Activated naive CD8-positive, alpha-beta T cell treated with anti-CD3 and anti-CD28 coated beads, Interleukin-2, amount 10 ng/mL, durations not matched to agents 7 days and 5 days (primary cell): ENCODE measurements at regions not wholly inside any gene's neighbourhood (a gene's known extent, or its start where the extent isn't known, plus 50 kb on each side); places are given as distances from the start of the nearest gene placed in this dataset.

Experiments used
- ATAC-seq: fragments of 150-1000 bp; cut with Tn5 transposase; one replicate; pipeline ENCODE4 v1.10.0; 2021; ENCODE audit warnings: low read depth, moderate library complexity
- POLR2A ChIA-PET: fragments of 350-600 bp; sonication (Branson Sonifier 250); formaldehyde crosslinking; loops from one replicate; lab custom pipeline; 2021; ENCODE audit warnings: antibody characterized with exemption; lab: Charles Lee
- DNase-seq: peaks from one replicate; pipeline ENCODE4 v3.0.0; 2021
- H3K27ac Mint-ChIP-seq: one replicate; pipeline ENCODE4 v1.8.0; 2022; ENCODE audit warnings: mild to moderate bottlenecking, mixed read lengths
- H3K27me3 Mint-ChIP-seq: one replicate; pipeline ENCODE4 v1.8.0; 2022; ENCODE audit warnings: mild to moderate bottlenecking, moderate library complexity, mixed read lengths
- H3K36me3 Mint-ChIP-seq: one replicate; pipeline ENCODE4 v1.8.0; 2021; ENCODE audit warnings: mild to moderate bottlenecking, mixed read lengths
- H3K4me1 Mint-ChIP-seq: one replicate; pipeline ENCODE4 v1.8.0; 2021; ENCODE audit warnings: mixed read lengths
- H3K4me3 Mint-ChIP-seq: one replicate; pipeline ENCODE4 v1.8.0; 2022; ENCODE audit warnings: mild to moderate bottlenecking, moderate library complexity, mixed read lengths
- H3K9me3 Mint-ChIP-seq: one replicate; pipeline ENCODE4 v1.8.0; 2021; ENCODE audit warnings: mixed read lengths

DNA sequence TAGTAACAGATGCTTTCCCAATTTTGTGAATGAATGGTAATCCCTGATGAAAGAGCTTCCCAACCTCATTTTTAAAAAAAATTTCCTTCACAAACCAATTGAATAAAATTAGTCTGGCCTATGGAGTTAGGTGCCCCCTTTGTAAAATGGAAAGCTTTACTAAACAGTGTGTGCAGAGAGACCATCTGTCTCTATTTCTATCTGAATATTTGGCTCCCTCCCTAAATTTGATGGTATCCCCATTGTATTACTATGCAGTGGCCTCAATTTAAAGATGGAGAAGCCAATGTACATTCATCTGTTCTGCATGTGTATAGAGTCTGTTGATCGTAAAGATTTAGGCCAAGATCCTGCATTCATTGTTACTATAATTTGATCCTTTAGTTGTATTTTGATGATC, 397.7 kb upstream of the RGS6 start:
- H3K36me3 Mint-ChIP-seq = peaks cover 21% of the 10 kb centered on the region
- no peak overlapping the region for H3K27ac Mint-ChIP-seq
- H3K4me3 Mint-ChIP-seq = no peak overlapping the region
- H3K9me3 Mint-ChIP-seq = no peaks in the 10 kb centered on the region
- POLR2A ChIA-PET = no interaction called here
- H3K4me1 Mint-ChIP-seq = peaks cover 4% of the 10 kb centered on the region
- no peaks in the 10 kb centered on the region for H3K27me3 Mint-ChIP-seq
- ATAC-seq = no peak
- no peak for DNase-seq

DNA sequence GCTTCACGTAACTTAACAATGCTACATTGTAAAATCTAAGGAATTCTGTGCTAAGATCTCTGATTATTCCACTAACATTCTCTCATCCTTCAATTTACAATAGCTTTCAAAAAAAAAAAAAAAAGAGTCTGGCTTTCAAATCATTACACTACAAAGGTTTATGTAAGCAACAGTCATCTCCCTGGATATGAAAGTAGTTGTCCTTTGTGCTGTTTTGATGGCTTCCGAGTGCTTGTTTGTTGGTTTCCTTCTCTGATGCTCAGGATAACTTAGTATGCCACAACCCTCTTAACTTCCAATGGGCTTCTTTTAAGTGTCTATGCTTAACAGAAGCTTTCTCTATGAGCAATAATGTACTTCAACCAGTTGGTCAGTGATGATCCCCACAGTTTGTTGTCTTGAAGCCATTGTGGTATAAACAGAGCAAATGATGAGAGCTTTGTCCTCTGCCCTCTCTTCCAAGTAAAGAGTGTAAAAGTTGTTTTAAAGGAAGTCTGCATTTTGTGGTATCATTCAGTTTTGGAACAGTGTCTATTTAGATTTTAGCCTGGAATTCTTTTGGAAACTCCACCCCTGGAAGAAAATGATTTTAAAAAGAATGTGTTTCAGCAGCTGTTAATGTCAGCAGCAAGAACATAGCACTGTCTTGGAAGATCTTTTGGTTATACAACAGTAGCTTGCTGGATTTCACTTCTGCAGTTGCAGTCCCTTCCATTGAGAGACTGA, 396.1 kb upstream of the RGS6 start:
- no peak overlapping the region for H3K27ac Mint-ChIP-seq
- H3K27me3 Mint-ChIP-seq = no peaks in the 10 kb centered on the region
- H3K4me3 Mint-ChIP-seq = no peak overlapping the region
- no peaks in the 10 kb centered on the region for H3K9me3 Mint-ChIP-seq
- POLR2A ChIA-PET = interaction anchor here (0.6 kb wide), 1 partner anchor 15 kb away, joined by 3 read pairs; no protein-coding TSS in a partner anchor
- no peak for ATAC-seq
- H3K4me1 Mint-ChIP-seq = peaks cover 4% of the 10 kb centered on the region
- DNase-seq = no peak
- peaks cover 17% of the 10 kb centered on the region for H3K36me3 Mint-ChIP-seq

DNA sequence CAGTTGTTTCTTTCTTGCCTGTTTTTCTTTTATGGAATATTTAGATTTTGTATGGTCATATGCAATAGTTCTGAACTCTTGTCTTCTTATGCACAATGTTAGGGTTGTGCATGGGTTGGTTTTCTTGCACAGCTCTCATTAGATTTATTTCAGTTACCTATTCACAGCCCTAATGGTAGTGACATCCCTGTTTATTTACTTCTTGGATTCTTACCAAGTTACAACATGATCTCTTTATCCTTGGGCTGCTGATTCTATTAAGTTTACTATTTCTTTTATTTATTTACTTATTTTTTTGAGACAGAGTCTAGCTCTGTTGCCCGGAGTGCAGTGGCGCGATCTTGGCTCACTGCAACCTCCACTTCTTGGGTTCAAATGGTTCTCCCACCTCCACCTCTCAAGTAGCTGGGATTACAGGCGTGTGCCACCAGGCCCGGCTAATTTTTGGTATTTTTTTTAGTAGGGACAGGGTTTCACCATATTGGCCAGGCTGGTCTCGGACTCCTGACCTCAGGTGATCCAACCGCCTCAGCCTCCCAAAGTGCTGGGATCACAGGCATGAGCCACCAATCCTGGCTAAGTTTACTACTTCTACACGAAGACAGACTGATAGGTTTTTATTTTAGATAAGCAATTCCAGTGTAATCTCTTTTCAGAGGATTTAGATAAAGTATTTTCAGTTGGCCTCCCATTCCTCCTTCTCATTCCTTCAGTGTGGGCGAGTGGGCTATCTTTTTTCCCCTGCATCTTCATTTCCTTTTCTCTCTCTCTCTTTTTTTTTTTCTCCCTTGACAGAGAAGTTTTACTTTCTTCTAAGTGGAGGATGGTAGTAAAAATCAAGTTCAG, 395.1 kb upstream of the RGS6 start:
- Mint-ChIP-seq H3K36me3 (peaks cover 11% of the 10 kb centered on the region), H3K27ac (no peak overlapping the region), H3K27me3 (no peaks in the 10 kb centered on the region), H3K9me3 (no peaks in the 10 kb centered on the region), H3K4me1 (peaks cover 5% of the 10 kb centered on the region), H3K4me3 (no peak overlapping the region)
- no peak for ATAC-seq
- DNase-seq = no peak
- POLR2A ChIA-PET = no interaction called here

DNA sequence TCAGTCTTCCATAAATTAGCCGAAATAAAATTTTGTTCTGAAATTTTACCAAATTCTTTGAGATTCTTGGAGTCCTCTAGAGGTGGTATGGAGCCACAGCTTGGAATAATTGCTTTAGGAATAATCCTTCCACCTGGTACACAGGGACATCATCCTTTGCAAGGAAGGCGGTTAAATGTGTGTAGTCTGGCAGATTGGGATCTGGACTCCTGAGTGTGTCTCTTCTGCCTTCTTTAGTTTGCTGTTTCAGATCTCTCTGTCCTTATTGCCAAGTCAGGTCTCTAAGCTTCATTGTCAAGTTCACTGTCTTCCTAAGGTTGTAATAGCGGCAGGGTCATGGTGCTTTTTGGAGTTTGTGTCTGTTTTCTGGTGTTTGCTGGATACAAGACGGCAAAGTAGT, 393.9 kb upstream of the RGS6 start:
- H3K27me3 Mint-ChIP-seq = no peaks in the 10 kb centered on the region
- POLR2A ChIA-PET = no interaction called here
- H3K9me3 Mint-ChIP-seq = no peaks in the 10 kb centered on the region
- H3K27ac Mint-ChIP-seq = no peak overlapping the region
- DNase-seq (no peak), ATAC-seq (no peak)
- H3K4me1 Mint-ChIP-seq = peaks cover 10% of the 10 kb centered on the region
- no peak overlapping the region for H3K4me3 Mint-ChIP-seq
- H3K36me3 Mint-ChIP-seq = peaks cover 7% of the 10 kb centered on the region

DNA sequence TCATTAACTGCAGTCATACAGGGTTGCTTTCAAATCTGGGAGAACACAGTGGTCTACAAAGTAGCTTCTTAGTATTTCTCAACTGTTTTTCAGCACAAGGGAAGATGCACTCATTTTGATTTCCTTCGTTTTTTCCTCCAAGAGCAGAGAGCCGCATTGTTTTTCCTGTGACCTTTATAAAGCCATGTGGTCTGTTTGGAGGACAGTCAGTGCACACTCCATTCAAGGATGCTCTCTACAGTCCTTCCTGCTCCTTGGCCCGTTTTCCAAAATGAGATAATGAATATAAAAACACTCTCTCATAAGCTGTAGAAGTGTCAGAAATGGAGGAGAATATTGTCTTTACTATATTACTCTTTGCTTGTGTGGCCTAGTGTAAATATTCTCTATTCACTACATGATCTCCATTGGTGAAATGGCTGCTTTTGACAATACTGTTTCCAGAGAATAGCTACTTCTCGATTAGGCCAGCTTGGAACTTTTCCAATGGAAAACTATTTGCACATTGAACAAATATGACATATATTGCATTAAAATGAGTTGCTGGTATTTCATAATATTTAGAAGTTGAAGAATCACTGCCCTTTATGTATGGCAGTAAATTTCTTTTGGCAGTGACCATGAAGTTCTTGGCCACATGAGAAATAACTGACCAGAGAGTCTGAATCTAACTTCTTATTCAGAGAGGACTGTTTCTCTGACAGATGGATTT, 393.1 kb upstream of the RGS6 start:
- POLR2A ChIA-PET = no interaction called here
- H3K4me3 Mint-ChIP-seq = no peak overlapping the region
- H3K36me3 Mint-ChIP-seq = peaks cover 7% of the 10 kb centered on the region
- H3K4me1 Mint-ChIP-seq = peaks cover 9% of the 10 kb centered on the region
- H3K27ac Mint-ChIP-seq = no peak overlapping the region
- ATAC-seq (no peak), DNase-seq (no peak)
- H3K9me3 Mint-ChIP-seq = no peaks in the 10 kb centered on the region
- H3K27me3 Mint-ChIP-seq = no peaks in the 10 kb centered on the region

DNA sequence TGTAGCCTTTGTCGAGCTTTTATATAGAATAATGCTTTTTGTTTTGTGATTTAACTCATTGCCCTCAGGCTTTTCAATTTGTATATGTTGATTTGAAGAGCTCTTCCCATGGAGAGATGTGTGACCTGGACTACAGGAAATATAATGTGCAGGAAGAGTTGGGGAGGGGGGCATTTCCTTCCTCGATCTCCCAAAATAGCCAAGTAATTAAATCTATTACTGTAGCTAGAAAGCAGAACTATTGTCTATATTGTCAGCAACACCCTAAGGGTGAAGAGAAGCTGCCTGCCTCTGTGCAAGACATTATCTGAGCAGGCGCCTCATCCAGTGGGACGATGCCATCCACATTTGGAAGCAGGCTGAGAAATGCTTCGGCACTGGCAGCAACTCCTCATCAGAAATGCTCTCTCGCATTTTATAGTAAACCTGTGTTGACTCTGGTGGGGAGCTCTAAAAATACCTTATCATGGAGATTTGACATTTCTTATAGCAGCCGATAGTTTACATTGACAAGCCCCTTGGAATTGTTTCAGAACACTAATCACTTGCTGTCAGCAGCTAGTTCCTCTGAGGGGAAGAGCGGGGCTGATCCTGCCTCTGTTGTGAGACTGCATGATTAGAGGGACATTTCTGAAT, 392.5 kb upstream of the RGS6 start:
- peaks cover 5% of the 10 kb centered on the region for H3K36me3 Mint-ChIP-seq
- no peak for DNase-seq
- H3K4me1 Mint-ChIP-seq = peaks cover 9% of the 10 kb centered on the region
- ATAC-seq = no peak
- no peaks in the 10 kb centered on the region for H3K27me3 Mint-ChIP-seq
- POLR2A ChIA-PET = no interaction called here
- H3K27ac Mint-ChIP-seq = no peak overlapping the region
- H3K9me3 Mint-ChIP-seq = no peaks in the 10 kb centered on the region
- H3K4me3 Mint-ChIP-seq = no peak overlapping the region

DNA sequence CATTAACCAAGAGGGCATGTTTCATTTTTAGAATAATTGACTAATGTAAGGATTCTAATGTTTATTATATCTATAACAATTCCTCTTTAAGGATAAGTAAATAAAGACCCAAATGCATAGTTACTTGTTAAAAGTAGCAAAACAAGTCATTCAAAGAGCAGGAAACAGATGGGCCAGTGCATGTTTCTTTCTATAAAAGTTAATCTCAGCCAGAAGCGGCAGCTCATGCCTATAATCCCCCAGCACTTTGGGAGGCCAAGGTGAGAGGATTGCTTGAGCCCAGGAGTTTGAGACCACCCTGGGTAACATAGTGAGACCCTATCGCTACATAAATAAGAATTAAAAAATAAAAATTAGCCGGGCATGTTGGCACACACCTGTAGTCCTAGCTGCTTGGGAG, 391.0 kb upstream of the RGS6 start:
- no peak for DNase-seq

DNA sequence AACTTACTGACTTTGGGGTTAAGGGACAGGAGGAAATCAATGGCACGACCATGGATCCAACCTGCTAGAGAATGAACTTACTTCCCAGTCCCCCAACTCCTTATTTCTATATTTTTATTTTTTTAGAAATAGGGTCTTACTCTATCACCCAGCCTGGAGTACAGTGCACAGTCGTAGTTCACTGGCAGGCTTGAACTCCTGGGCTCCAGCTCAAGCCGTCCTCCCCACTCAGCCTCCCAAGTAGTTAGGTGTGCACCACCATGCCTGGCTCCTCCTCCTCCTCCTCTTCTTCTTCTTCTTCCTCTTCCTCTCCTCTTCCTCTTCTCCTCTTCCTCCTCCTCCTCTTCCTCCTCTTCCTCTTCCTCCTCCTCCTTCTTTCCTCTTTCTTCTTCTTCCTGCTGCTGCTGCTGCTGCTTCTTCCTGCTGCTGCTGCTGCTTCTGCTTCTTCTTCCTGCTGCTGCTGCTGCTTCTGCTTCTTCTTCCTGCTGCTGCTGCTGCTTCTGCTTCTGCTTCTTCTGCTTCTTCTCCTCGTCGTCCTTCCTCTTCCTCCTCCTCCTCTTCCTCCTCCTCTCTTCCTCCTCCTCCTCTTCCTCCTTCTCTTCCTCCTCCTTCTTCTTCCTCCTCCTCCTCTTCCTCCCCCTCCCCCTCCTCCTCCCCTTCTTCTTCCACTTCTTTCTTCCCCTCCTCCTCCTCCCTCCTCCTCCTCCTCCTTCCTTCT, 390.1 kb upstream of the RGS6 start:
- no peaks in the 10 kb centered on the region for H3K9me3 Mint-ChIP-seq
- peak overlapping the region; percentile 46 for H3K4me3 Mint-ChIP-seq
- peaks cover 9% of the 10 kb centered on the region for H3K4me1 Mint-ChIP-seq
- POLR2A ChIA-PET = no interaction called here
- H3K27me3 Mint-ChIP-seq = no peaks in the 10 kb centered on the region
- ATAC-seq (no peak), DNase-seq (no peak)
- peak overlapping the region; percentile 62 for H3K27ac Mint-ChIP-seq
- peaks cover 5% of the 10 kb centered on the region for H3K36me3 Mint-ChIP-seq

More for the DNA sequence above, 391.0 kb upstream of the RGS6 start:
- POLR2A ChIA-PET = no interaction called here
- no peaks in the 10 kb centered on the region for H3K9me3 Mint-ChIP-seq
- peaks cover 5% of the 10 kb centered on the region for H3K36me3 Mint-ChIP-seq
- H3K27me3 Mint-ChIP-seq = no peaks in the 10 kb centered on the region
- H3K4me1 Mint-ChIP-seq = peaks cover 9% of the 10 kb centered on the region
- H3K4me3 Mint-ChIP-seq = no peak overlapping the region
- H3K27ac Mint-ChIP-seq = no peak overlapping the region
- ATAC-seq = no peak

DNA sequence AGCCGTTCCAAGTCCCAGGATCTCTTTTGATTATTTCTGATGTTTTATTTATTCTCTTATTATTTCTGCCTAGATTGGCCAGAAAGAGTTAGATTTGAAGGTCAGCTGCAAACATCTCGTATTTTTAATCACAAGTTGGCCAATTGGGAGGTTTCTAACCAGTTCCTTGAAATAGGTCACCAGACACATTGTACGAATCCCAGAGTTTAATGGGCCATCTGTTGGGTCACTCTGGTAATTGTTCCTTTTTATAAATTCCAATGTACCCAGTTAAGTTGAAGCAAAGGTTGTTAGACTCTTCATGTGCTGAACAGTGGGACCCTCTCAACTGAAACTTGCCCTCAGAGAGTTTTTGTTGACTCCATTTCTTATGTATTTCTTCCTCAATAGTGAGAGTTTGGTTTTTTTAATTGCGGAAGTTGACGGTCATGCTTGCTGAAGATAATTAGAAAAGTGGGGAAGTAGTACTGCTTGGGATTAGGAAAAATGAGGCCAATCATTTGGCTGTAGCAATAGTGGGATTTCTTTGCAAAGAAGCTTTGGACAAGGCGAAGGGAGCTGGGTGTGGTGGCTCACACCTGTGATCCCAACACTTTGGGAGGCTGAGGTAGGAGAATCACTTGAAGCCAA, 382.7 kb upstream of the RGS6 start:
- DNase-seq (no peak), ATAC-seq (no peak)
- Mint-ChIP-seq H3K4me3 (no peak overlapping the region), H3K4me1 (peaks cover 25% of the 10 kb centered on the region), H3K9me3 (no peaks in the 10 kb centered on the region), H3K36me3 (peaks cover 5% of the 10 kb centered on the region), H3K27me3 (no peaks in the 10 kb centered on the region), H3K27ac (no peak overlapping the region)
- POLR2A ChIA-PET = no interaction called here

DNA sequence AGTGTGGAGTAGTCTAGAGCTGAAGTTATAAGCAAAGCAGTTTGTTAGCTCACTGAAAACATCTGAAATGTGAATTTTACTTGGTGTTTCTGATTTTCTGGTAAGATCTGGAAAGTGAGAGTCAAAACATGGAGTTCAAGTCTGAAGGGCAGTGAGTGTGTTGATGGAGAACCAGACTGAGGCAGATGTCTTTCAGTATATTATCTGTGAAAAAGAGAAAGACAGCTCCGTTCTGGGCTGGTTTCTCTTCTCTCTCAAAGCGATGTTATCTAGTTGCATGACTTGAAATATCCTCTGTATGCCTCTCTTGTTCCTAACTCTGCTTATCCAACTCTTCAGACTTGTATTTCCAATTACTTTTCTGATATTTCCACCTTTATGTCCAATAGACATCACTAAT, 381.9 kb upstream of the RGS6 start:
- no peak overlapping the region for H3K4me3 Mint-ChIP-seq
- peaks cover 32% of the 10 kb centered on the region for H3K4me1 Mint-ChIP-seq
- H3K9me3 Mint-ChIP-seq = no peaks in the 10 kb centered on the region
- ATAC-seq (no peak), DNase-seq (no peak)
- H3K27ac Mint-ChIP-seq = no peak overlapping the region
- H3K36me3 Mint-ChIP-seq = peaks cover 5% of the 10 kb centered on the region
- H3K27me3 Mint-ChIP-seq = no peaks in the 10 kb centered on the region
- POLR2A ChIA-PET = interaction anchor here (1.2 kb wide), 1 partner anchor 14 kb away, joined by 3 read pairs; no protein-coding TSS in a partner anchor

DNA sequence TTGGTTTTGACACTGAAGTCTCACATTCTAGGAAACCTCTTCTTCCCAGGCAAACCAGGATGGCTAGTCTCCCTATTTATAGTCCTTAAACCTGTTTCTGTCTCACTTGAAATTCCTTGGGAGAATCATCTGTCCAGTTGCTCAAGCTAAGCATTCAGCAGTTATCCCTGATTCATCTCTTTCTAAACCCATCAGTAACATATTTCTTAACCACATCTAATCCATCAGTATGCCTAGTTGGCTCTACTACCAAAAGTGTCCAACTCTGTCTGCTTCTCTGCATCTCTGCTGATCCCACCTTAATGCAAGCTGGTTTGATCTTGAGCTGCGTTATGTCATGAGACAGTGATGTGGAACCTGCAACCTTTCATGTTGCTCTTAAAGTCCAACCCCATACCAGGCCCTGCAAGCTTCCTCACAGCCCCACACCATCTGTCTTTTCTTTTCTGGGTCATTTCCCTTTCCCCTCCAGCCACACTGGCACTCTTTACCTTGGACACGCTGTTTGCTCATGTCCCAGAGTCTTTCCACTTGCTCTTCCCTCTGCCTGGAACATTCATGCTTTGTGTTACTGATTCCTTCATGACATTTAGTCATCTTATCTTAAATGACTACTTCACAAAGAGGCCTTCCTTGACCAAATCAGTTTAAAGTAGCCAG, 380.8 kb upstream of the RGS6 start:
- no peak for DNase-seq
- Mint-ChIP-seq H3K27ac (no peak overlapping the region), H3K27me3 (no peaks in the 10 kb centered on the region), H3K4me3 (no peak overlapping the region), H3K9me3 (no peaks in the 10 kb centered on the region), H3K4me1 (peaks cover 41% of the 10 kb centered on the region), H3K36me3 (peaks cover 5% of the 10 kb centered on the region)
- POLR2A ChIA-PET = interaction anchor here (1.2 kb wide), 1 partner anchor 15 kb away, joined by 3 read pairs; no protein-coding TSS in a partner anchor
- no peak for ATAC-seq

DNA sequence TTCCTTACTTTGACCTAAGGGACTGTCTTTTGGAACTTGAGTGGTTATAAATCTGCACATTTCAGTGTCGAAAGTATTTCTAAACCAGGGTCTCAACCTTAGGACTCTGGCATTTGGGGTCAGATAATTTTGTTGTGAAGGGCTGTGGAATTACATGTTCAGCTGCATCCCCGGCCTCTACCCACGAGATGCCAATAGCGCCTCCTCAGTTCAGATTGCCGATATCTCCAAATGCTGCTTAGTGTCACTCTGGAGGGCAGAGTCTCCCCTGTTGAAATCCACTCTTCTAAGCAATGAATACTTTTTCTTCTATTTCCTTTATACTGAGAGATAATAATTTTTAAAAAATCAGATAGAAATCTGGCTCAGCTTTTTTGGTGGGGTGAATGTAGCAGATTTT, 379.4 kb upstream of the RGS6 start:
- Mint-ChIP-seq H3K9me3 (no peaks in the 10 kb centered on the region), H3K4me3 (no peak overlapping the region), H3K27ac (no peak overlapping the region), H3K36me3 (peaks cover 5% of the 10 kb centered on the region), H3K4me1 (peaks cover 52% of the 10 kb centered on the region), H3K27me3 (no peaks in the 10 kb centered on the region)
- POLR2A ChIA-PET = no interaction called here
- DNase-seq (no peak), ATAC-seq (no peak)
